GM21515 (cell line): ENCODE measurements at regions not wholly inside any gene's neighbourhood (a gene's known extent, or its start where the extent isn't known, plus 50 kb on each side); places are given as distances from the start of the nearest gene placed in this dataset.

Source experiments
- ATAC-seq: cut with Tn5 transposase; IDR thresholded peaks from one replicate; pipeline ENCODE4 v1.9.1; 2021; ENCODE audit not compliant: unreplicated experiment

- ATAC-seq, result no peak
Measured at GRCh38 chr19:31963746-31964145, 381.7 kb upstream of the ZNF507 start.

GRCh38 chr19:31969016-31969415 is 376.4 kb upstream of the ZNF507 start:
- no peak for ATAC-seq

GRCh38 chr19:31970027-31970461 is 375.4 kb upstream of the ZNF507 start:
- ATAC-seq, result no peak

- no peak for ATAC-seq
Measured at GRCh38 chr19:31974290-31974689, 371.1 kb upstream of the ZNF507 start.

- ATAC-seq, result no peak
Measured at GRCh38 chr19:31974941-31975340, 370.5 kb upstream of the ZNF507 start.

- ATAC-seq, result no peak
Measured at GRCh38 chr19:31975461-31975860, 369.9 kb upstream of the ZNF507 start.

- ATAC-seq, result no peak
Measured at GRCh38 chr19:31976775-31977536, 368.5 kb upstream of the ZNF507 start.

- ATAC-seq, result no peak
Measured at GRCh38 chr19:31979362-31979761, 366.0 kb upstream of the ZNF507 start.

GRCh38 chr19:31979949-31980670 is 365.3 kb upstream of the ZNF507 start:
- no peak for ATAC-seq

GRCh38 chr19:31980796-31981195 is 364.6 kb upstream of the ZNF507 start:
- no peak for ATAC-seq

GRCh38 chr19:31981545-31981944 is 363.9 kb upstream of the ZNF507 start:
- no peak for ATAC-seq

- no peak for ATAC-seq
Measured at GRCh38 chr19:31983647-31984046, 361.8 kb upstream of the ZNF507 start.

GRCh38 chr19:31985001-31985605 is 360.3 kb upstream of the ZNF507 start:
- no peak for ATAC-seq

GRCh38 chr19:31986951-31987350 is 358.5 kb upstream of the ZNF507 start:
- no peak for ATAC-seq

- ATAC-seq, result no peak
Measured at GRCh38 chr19:31988256-31988655, 357.2 kb upstream of the ZNF507 start.

- ATAC-seq, result no peak
Measured at GRCh38 chr19:31991984-31992655, 353.3 kb upstream of the ZNF507 start.

GRCh38 chr19:31992750-31993149 is 352.7 kb upstream of the ZNF507 start:
- ATAC-seq, result no peak

GRCh38 chr19:31995546-31995945 is 349.9 kb upstream of the ZNF507 start:
- ATAC-seq, result no peak

GRCh38 chr19:32010071-32010470 is 335.3 kb upstream of the ZNF507 start:
- no peak for ATAC-seq

- ATAC-seq, result no peak
Measured at GRCh38 chr19:32012206-32012605, 333.2 kb upstream of the ZNF507 start.

GRCh38 chr19:32012886-32013631 is 332.4 kb upstream of the ZNF507 start:
- no peak for ATAC-seq
